OCI-LY1 (cell line): ENCODE measurements at regions not wholly inside any gene's neighbourhood (a gene's known extent, or its start where the extent isn't known, plus 50 kb on each side); places are given as distances from the start of the nearest gene placed in this dataset.

ENCODE experiments used
- EZH2 ChIP-seq: fragments of 200-600 bp; sonication (generic), shearing (Covaris generic); IDR thresholded peaks from 2 replicates; pipeline ENCODE4 v1.8.0; 2017; ENCODE audit warnings: borderline replicate concordance, mixed run types, mild to moderate bottlenecking, antibody characterized with exemption, low read length, moderate library complexity, mixed read lengths
- TF ChIP-seq, protein P1 (sequence below): fragments of 200-600 bp; sonication (generic), shearing (Covaris generic); IDR thresholded peaks from 2 replicates; pipeline ENCODE4 v1.5.1; 2017; ENCODE audit warnings: mild to moderate bottlenecking, antibody characterized with exemption, low read length, moderate library complexity, mixed read lengths

DNA sequence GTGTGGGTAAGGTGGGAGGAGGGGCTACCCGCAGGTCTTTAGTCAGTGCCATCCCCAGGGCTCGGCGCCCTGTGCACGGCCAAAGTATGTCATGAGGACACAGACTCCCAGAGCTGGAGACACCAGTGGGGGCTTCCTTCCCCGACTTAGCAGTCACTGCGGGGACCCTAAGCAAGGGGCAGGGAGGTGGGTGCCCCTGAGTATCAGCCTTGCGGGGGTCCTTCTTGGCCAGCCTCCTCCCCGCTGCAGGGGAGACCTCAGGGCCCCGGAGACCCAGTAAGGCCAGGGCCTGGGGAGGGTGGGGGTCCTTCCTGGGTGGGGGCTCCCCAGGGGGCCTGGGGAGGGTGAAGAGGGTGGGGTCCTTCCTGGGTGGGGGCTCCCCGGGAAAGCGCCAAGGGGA, 673.8 kb downstream of the BRD1 start:
- no peak for TF ChIP-seq EZH2
- TF ChIP-seq, protein P1, sequence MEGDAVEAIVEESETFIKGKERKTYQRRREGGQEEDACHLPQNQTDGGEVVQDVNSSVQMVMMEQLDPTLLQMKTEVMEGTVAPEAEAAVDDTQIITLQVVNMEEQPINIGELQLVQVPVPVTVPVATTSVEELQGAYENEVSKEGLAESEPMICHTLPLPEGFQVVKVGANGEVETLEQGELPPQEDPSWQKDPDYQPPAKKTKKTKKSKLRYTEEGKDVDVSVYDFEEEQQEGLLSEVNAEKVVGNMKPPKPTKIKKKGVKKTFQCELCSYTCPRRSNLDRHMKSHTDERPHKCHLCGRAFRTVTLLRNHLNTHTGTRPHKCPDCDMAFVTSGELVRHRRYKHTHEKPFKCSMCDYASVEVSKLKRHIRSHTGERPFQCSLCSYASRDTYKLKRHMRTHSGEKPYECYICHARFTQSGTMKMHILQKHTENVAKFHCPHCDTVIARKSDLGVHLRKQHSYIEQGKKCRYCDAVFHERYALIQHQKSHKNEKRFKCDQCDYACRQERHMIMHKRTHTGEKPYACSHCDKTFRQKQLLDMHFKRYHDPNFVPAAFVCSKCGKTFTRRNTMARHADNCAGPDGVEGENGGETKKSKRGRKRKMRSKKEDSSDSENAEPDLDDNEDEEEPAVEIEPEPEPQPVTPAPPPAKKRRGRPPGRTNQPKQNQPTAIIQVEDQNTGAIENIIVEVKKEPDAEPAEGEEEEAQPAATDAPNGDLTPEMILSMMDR: no peak
